ENCODE measurements at regions not wholly inside any gene's neighbourhood (a gene's known extent, or its start where the extent isn't known, plus 50 kb on each side); places are given as distances from the start of the nearest gene placed in this dataset.

- no peak for FAIRE-seq
- no peak for DNase-seq (ENCODE audit: low spot score)
Observed at GRCh38 chr16:5870886-5871691, 773.5 kb upstream of the EEF2KMT start.

DNA sequence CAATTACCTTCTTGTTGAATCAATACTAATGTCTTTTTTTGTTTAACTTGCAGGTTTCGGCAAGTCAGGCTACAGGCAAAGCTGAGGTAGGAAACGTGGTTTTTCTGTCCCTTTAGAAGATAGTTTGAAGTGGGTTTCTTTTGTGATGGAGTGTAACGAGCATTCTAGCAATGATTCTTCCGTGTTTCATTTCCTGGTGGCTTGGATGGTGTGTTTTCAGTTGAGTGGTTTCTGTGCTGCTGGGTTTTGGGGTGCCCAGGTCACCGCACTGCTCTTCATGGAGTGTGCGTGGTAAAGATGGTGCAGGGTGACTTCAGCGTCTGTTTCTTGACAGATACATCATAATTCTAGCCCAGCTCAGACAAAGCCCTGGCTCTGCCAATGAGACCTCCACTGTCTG, 769.7 kb upstream of the EEF2KMT start:
- FAIRE-seq (no peak), DNase-seq (ENCODE audit: low spot score) (no peak)

GRCh38 chr16:5865236-5865635, 767.6 kb upstream of the EEF2KMT start:
- DNase-seq (ENCODE audit: low spot score) (no peak), FAIRE-seq (no peak)

DNA sequence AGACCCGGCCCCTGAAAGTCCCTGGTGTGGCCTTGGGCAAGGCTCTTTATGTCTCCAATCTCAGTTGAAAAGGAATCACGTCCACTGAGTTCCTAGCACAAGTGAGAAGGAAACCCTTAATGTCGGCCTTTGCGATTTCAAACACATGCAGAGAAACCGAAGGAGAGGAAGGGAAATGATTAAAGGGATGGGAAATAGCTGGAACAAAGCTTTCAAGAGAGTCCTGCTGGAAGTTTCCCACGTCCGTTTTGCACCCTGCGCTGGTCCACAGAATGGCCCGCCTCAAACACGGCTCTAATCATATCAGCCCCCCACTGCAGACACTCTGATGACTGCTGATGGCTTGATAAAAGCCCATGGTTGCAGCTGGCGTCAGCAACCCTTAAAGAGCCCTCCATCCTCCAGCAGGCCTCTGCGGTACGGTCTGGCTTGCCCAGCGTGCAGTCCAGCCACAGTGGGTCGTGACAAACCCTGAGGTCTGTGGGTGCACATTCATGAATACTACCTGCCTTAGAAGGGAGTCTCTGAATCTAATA, 765.5 kb upstream of the EEF2KMT start:
- no peak for FAIRE-seq
- DNase-seq (ENCODE audit: low spot score), result no peak

DNA sequence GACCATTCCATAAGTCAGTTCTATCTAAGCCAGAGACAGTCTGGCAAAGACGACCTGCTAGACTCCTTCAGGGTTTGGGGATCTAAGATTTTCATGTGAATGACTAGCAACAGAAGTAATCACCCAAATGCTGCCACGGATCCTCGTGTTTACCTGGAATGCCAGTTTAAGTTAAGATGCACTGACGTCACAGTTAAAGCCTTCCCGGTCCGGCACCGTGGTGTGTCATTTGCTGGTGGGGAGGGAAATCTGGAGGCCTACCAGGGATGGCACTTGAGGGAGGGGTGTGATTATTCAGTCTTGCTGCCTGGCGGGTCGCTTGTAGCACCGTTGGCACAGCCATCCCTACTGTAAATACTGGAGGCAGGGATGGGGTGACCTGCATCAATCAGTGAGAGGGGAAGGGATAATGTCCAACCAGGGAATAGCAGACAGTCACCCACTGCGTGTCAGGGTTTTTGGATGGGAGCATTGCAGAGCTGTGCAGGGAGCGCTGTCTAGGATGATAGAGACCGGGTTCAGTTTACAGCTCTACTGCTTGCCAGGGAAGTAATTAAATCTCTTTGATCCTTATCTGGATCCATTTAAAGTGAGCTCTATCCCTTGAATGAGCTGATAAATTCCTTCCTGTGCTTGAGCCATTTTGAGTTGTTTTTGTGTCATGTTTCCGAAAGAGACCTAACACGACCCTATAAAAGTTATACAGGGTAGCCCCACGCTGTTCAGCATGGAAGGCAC, 764.7 kb upstream of the EEF2KMT start:
- FAIRE-seq, result peak; percentile 23

DNA sequence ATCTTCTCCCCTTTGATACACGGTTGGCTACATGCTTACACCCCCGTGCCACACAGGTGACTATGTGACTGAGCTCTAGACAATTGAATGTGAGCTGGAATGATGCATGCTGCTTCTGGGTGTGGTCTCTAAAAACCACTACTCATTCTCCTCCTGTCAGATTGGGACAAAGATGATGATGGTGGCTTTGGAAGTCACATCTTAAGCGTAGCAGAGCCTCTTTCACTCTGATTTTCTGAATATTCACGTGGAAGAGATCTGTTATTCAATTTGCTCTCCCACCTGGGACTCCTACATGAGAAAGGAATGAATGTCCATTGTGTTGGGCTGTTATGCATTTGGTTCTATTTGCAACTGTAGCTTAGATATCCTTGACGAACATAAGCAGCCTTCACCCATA, 763.6 kb upstream of the EEF2KMT start:
- FAIRE-seq, result peak; percentile 9

More for the DNA sequence above, 764.7 kb upstream of the EEF2KMT start:
- DNase-seq (ENCODE audit: low spot score), result no peak

GRCh38 chr16:5858180-5858579, 760.6 kb upstream of the EEF2KMT start:
- DNase-seq (ENCODE audit: low spot score) (no peak), FAIRE-seq (no peak)

More for the DNA sequence above, 763.6 kb upstream of the EEF2KMT start:
- DNase-seq (ENCODE audit: low spot score), result no peak

DNA sequence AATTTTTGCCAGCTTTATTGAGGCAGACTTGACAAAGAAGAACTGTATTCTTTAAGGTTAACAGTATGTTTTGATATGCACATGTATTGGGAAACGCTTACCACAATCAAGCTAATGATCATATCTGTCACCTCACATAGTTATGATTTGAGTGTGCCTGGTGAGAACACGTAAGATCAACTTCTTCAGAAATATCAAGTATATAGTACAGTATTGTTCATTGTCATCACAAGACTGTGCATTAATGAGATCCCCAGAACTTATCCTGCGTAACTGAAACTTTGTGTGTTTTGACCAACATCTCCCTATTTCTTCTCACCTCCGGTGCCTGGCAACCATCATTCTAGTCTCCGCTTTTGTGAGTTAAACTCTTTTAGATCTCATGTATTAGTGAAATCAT, 756.4 kb upstream of the EEF2KMT start:
- no peak for FAIRE-seq
- DNase-seq (ENCODE audit: low spot score), result no peak

GRCh38 chr16:5852151-5852550, 754.6 kb upstream of the EEF2KMT start:
- peak; percentile 65 for FAIRE-seq

GRCh38 chr16:5851393-5851982, 753.9 kb upstream of the EEF2KMT start:
- no peak for FAIRE-seq
- peak; percentile 66 for DNase-seq (ENCODE audit: low spot score)

More at GRCh38 chr16:5852151-5852550, 754.6 kb upstream of the EEF2KMT start:
- DNase-seq (ENCODE audit: low spot score), result peak; percentile 45

- DNase-seq (ENCODE audit: low spot score) (no peak), FAIRE-seq (peak; percentile 91)
Observed at GRCh38 chr16:5850632-5851392, 753.2 kb upstream of the EEF2KMT start.

DNA sequence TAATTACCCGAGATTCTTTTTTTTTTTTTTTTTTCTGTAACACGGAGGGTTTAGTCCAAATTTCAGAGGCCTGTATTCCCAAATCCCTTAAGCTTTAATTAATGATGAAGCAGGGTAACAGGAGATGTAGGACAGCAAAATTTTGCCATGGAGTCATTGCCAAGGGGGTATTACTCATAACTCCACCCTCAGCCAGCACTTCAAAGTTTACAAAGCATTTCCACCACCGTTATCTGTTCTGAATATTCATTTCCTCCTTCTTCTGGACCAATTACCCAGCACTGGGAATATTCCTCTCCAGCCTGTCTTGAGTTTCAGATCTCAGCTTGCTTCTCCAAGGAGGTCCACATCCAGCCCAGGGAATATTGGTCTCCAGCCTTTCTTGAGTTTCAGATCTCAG, 747.5 kb upstream of the EEF2KMT start:
- FAIRE-seq (no peak), DNase-seq (ENCODE audit: low spot score) (peak; percentile 44)

DNA sequence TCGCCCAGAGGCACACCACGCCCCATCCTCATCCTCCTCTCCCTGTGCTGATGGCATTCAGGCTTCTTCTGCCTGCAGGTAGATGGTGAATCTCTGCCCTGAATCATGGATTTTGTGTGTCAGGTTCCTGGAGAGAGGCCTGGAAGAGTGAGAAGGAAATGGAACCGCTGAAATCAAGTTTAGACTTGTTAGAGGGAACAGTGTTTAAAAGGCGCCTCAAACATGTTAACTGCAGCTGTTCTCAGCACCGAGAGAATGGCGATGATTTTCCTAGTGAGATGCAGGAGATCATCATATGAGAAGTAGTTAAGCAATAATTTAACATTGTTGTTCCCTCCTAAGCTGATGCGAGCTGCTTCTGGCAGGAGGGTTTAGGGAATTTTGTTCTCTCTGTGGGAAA, 744.4 kb upstream of the EEF2KMT start:
- no peak for DNase-seq (ENCODE audit: low spot score)
- FAIRE-seq, result no peak

DNA sequence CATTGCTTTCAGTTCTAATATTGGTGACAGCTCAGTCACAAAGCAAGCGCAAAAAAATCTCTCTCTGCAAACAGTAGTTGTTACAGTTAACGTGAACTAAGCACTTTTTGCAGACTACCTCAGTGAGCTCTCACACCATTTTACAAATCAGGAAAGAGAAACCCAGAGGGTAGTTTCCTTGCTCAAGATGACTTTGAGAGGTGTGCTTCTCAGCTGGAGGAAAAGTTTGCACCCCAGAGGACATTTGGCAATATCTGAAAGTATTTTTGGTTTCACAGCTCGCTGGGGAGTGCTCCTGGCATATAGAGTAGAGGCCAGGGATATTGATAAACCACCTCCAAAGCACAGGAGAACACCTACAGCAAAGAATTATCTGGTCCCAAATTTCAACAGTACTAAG, 741.1 kb upstream of the EEF2KMT start:
- FAIRE-seq, result no peak
- DNase-seq (ENCODE audit: low spot score), result no peak

- FAIRE-seq (peak; percentile 62), DNase-seq (ENCODE audit: low spot score) (no peak)
Observed at GRCh38 chr16:5838071-5838470, 740.5 kb upstream of the EEF2KMT start.

- DNase-seq (ENCODE audit: low spot score) (peak; percentile 57), FAIRE-seq (no peak)
Observed at GRCh38 chr16:5837007-5837670, 739.5 kb upstream of the EEF2KMT start.

DNA sequence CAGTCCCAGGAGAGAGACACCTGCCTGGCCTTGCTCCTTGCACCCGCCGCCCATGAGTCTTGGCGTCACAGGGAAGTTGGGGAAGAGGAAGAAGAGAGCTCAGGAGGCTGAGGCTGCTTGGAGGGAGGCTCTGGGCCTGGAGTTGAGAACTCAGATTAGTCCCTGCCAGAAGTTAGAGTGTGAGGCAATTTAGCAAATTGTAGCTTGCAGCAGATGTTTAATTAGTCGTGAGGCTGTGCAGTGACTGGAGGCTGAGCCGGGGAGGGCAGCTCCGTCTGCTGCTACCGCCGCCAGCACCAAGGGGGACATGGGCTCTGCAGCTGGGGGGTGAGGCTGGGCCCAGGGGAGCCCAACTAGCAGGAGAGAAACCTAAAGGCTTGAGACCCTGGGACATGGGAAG, 738.3 kb upstream of the EEF2KMT start:
- FAIRE-seq (no peak), DNase-seq (ENCODE audit: low spot score) (no peak)

DNA sequence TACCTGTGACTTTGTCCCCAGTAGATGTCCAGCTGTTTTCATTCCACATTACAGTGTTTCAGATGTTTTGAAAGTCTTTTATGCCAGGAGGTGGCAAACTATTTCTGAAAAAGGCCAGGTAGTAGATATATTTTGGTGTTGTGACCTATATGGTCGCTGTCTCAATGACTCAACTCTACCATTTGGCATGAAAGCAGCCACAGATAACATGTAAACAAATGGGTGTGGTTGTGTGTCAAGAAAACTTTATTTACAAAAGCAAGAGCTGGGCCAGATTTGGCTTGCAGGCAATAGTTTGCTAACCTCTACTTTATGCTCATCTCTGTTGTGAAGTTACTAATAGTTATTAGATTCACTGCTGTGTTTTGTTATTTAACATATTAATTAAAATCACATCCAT, 728.7 kb upstream of the EEF2KMT start:
- DNase-seq (ENCODE audit: low spot score) (no peak), FAIRE-seq (no peak)

DNA sequence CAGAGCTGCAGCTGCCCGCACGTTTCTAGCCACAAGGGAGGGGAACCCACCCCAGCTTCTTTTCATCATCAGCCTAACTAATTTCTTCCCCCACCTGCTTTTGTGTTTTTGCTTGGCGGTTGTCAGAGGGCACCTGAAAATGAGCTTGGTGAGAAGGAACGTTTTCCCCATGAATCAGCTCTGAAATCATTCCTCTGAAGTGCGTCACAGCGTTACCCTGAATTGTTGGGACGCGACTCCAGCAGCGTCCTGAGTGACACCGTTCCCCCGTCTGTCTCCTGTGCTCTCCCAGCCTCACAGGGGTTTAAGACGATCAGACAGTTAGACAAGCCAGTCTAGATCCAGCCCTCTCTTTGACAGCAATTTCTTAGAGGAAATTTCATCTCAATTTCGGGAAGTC, 722.9 kb upstream of the EEF2KMT start:
- peak; percentile 40 for FAIRE-seq
- DNase-seq (ENCODE audit: low spot score), result peak; percentile 64

- DNase-seq (ENCODE audit: low spot score) (no peak), FAIRE-seq (no peak)
Observed at GRCh38 chr16:5815570-5816237, 718.1 kb upstream of the EEF2KMT start.
